ENCODE measurements at regions not wholly inside any gene's neighbourhood (a gene's known extent, or its start where the extent isn't known, plus 50 kb on each side); places are given as distances from the start of the nearest gene placed in this dataset.
"Not testable (repeated sequence)": the region's sequence is repeated elsewhere in the genome, so short reads cannot be mapped to it uniquely, and the experiment has no call there.

- no peak for DNase-seq
These were observed 88.8 kb upstream of the PLD5 start for GRCh38 chr1:242613266-242613815.

- no peak for DNase-seq
These were observed 85.7 kb upstream of the PLD5 start for GRCh38 chr1:242610209-242610608.

- no peak for DNase-seq
These were observed 81.0 kb upstream of the PLD5 start for GRCh38 chr1:242605521-242605920.

- no peak for DNase-seq
These were observed 77.5 kb upstream of the PLD5 start for GRCh38 chr1:242602001-242602400.

GRCh38 chr1:242593756-242594155 lies 69.3 kb upstream of the PLD5 start:
- DNase-seq: not testable (repeated sequence)

- no peak for DNase-seq
These were observed 61.8 kb upstream of the PLD5 start for GRCh38 chr1:242586360-242586680.

GRCh38 chr1:242585616-242586359 lies 61.3 kb upstream of the PLD5 start:
- DNase-seq: no peak

- DNase-seq: no peak
These were observed 58.2 kb upstream of the PLD5 start for GRCh38 chr1:242582669-242583068.

- no peak for DNase-seq
These were observed 55.2 kb upstream of the PLD5 start for GRCh38 chr1:242579528-242580235.
